KMS-11 (cell line): ENCODE measurements at regions not wholly inside any gene's neighbourhood (a gene's known extent, or its start where the extent isn't known, plus 50 kb on each side); places are given as distances from the start of the nearest gene placed in this dataset.

Experiments used
- H2AFZ ChIP-seq: fragments of 200-600 bp; sonication (generic); 2 replicates; pipeline ENCODE4 v1.6.1; 2016; ENCODE audit warnings: antibody characterized with exemption, mixed run types, low read depth
- H3K27ac ChIP-seq: fragments of 200-600 bp; sonication (generic); 2 replicates; pipeline ENCODE4 v1.6.1; 2016; ENCODE audit warnings: mild to moderate bottlenecking, mixed run types
- H3K27me3 ChIP-seq: fragments of 200-600 bp; sonication (generic); 2 replicates; pipeline ENCODE4 v1.6.1; 2017; ENCODE audit warnings: mild to moderate bottlenecking, low read depth, mixed run types, moderate library complexity; ENCODE audit not compliant: insufficient read depth
- H3K36me3 ChIP-seq: fragments of 200-600 bp; sonication (generic); 2 replicates; pipeline ENCODE4 v1.6.1; 2017; ENCODE audit warnings: mild to moderate bottlenecking, mixed run types; ENCODE audit not compliant: insufficient read depth
- H3K4me1 ChIP-seq: fragments of 200-600 bp; sonication (generic); 2 replicates; pipeline ENCODE4 v1.6.1; 2016; ENCODE audit warnings: mild to moderate bottlenecking, low read depth, mixed run types; ENCODE audit not compliant: poor library complexity, severe bottlenecking
- H3K4me2 ChIP-seq: fragments of 200-600 bp; sonication (generic); 2 replicates; pipeline ENCODE4 v1.7.0; 2016; ENCODE audit warnings: mild to moderate bottlenecking, mixed run types
- H3K4me3 ChIP-seq: fragments of 200-600 bp; sonication (generic); IDR thresholded peaks from 2 replicates; pipeline ENCODE4 v1.6.1; 2017; ENCODE audit warnings: low read depth, low read length, mixed read lengths; ENCODE audit not compliant: insufficient read depth
- H3K79me2 ChIP-seq: fragments of 200-600 bp; sonication (generic); 2 replicates; pipeline ENCODE4 v1.6.1; 2016; ENCODE audit warnings: low read depth, mixed run types; ENCODE audit not compliant: insufficient read depth
- H3K9ac ChIP-seq: fragments of 200-600 bp; sonication (generic); 2 replicates; pipeline ENCODE4 v1.6.1; 2016; ENCODE audit warnings: mild to moderate bottlenecking, mixed run types
- H4K20me1 ChIP-seq: fragments of 200-600 bp; sonication (generic); 2 replicates; pipeline ENCODE4 v1.6.1; 2016; ENCODE audit warnings: mild to moderate bottlenecking, mixed run types; ENCODE audit not compliant: insufficient read depth
- CTCF ChIP-seq: fragments of 200-600 bp; sonication (generic); conservative IDR thresholded peaks from 2 replicates; pipeline ENCODE4 v1.6.1; 2017; ENCODE audit warnings: low read depth, mild to moderate bottlenecking, antibody characterized with exemption, low read length, moderate library complexity, mixed read lengths

DNA sequence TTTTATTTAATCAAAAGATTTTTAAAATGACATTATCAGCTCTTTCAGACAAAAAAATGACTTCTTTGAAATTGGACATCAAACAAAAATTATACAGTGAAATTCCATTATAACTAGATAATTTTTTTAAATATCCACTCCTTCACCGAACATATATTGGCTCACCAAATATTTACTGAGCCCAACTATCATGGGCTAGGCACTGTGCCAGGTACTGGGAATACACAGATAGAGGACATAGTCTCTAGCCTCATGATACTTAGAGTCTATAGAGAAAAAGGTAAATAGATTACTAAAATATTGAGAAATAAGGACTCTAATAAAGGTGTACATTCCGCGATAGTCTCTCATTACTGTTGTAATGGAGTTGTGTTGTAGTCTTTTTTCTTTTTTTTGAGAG lies 219.9 kb downstream of the SEC23A start:
- Histone ChIP-seq H3K4me1 (no peaks in the 10 kb centered on the region), H3K36me3 (no peaks in the 10 kb centered on the region), H3K9ac (no peak overlapping the region), H3K27ac (no peak overlapping the region), H3K4me3 (no peak overlapping the region), H3K4me2 (no peak overlapping the region), H3K27me3 (no peaks in the 10 kb centered on the region), H4K20me1 (no peaks in the 10 kb centered on the region), H2AFZ (no peak overlapping the region), H3K79me2 (no peaks in the 10 kb centered on the region)
- TF ChIP-seq CTCF, result no peak

DNA sequence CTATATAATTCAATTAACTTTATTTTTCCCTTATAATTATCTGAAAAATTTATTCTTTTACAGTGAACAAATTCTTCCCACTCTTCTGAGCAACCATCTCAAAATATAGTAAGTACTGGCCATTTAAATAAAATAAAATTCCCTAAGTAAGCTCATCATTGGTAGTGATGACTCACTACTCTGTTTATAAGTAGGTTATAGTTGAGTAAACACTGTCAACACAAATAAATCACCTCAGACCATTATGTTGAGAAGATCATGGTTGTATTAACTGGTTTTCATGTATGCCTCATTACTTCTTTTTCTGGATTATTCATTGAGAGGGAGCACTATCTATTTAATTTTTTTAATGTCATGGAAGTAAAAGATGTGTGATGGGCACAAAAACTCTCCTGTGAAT lies 220.5 kb downstream of the SEC23A start:
- no peak overlapping the region for H3K4me2 ChIP-seq
- no peaks in the 10 kb centered on the region for H3K36me3 ChIP-seq
- H4K20me1 ChIP-seq, result no peaks in the 10 kb centered on the region
- no peak overlapping the region for H3K4me3 ChIP-seq
- H3K27me3 ChIP-seq, result no peaks in the 10 kb centered on the region
- no peaks in the 10 kb centered on the region for H3K79me2 ChIP-seq
- H3K27ac ChIP-seq, result no peak overlapping the region
- no peaks in the 10 kb centered on the region for H3K4me1 ChIP-seq
- H2AFZ ChIP-seq, result no peak overlapping the region
- TF ChIP-seq CTCF, result no peak
- H3K9ac ChIP-seq, result no peak overlapping the region

DNA sequence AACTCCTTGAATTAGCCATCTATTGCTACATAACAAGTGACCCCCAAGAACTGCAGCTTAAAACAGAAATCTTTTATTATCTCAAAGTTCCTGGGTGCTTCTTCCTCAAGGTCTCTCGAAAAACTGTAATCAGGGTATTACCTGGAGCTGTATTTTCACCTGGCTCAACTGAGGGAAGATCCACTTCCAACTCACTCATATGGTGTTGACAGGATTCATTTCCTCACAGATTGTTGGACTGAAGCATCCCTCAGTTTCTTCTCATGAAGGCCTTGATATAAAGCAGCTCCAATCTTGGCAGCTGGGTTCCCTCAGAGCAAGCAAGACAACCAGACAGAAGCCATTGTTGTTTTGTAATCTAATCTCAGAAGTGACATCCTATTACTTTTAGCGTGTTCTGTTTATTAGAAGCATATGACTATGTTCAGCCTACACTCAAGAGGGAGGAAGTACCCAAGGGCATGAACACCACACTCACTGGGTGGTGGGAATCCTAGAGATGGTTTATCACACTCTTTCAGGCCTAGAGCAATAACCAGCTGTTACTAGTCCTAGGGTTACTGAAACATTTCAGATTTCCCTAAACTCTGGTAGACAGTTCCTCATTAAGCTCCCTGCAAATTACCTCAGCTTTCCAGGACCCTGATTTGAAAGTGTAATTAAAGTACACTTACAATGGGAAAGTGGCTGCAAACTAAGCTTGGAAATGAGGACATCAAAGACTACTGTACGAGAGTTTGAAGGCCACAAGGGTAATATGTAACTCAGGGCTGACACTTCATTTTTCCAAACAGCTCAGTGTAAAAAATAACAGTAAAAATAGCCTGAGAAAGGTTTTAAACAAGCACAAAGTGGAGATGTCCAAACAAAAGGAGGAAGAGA lies 222.2 kb downstream of the SEC23A start:
- no peak overlapping the region for H3K9ac ChIP-seq
- no peaks in the 10 kb centered on the region for H4K20me1 ChIP-seq
- H3K36me3 ChIP-seq, result no peaks in the 10 kb centered on the region
- no peaks in the 10 kb centered on the region for H3K27me3 ChIP-seq
- no peaks in the 10 kb centered on the region for H3K79me2 ChIP-seq
- TF ChIP-seq CTCF, result no peak
- no peak overlapping the region for H3K27ac ChIP-seq
- H2AFZ ChIP-seq, result no peak overlapping the region
- no peaks in the 10 kb centered on the region for H3K4me1 ChIP-seq
- no peak overlapping the region for H3K4me2 ChIP-seq
- H3K4me3 ChIP-seq, result no peak overlapping the region

DNA sequence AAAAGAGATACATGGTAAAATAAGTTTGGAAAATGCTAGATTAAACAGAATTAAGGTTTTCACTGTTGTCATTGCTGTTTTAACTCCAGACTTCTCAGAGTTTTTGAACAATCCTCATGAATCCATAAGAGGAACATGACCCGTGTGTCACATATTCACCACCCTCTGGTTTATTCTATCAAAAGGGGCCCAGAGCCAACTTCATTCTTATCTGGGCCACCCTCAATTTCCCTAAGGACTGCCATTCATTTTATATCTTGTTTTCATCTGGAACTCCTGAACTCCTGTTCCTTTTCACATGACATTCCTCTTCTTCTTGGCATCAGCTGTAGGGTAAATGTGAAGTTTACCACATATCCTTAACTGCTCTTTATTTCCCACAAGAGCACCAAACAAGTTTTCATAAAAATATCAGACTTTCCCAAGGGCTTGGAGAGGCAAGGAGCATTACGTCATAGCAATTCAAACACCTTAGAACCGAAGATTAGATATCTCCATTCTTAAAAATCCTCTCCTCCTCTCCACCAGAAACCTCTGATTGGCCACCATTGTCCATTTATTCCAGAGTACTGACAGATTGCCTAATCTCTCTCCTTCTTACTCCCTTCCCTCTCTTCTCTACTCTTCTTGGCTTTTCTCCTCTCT lies 225.2 kb downstream of the SEC23A start:
- no peaks in the 10 kb centered on the region for H4K20me1 ChIP-seq
- no peaks in the 10 kb centered on the region for H3K79me2 ChIP-seq
- TF ChIP-seq CTCF, result no peak
- no peak overlapping the region for H3K4me3 ChIP-seq
- no peak overlapping the region for H3K9ac ChIP-seq
- H2AFZ ChIP-seq, result no peak overlapping the region
- no peak overlapping the region for H3K27ac ChIP-seq
- H3K4me1 ChIP-seq, result no peaks in the 10 kb centered on the region
- no peak overlapping the region for H3K4me2 ChIP-seq
- no peaks in the 10 kb centered on the region for H3K36me3 ChIP-seq
- H3K27me3 ChIP-seq, result no peaks in the 10 kb centered on the region
